HEK293 (cell line): ENCODE measurements at regions not wholly inside any gene's neighbourhood (a gene's known extent, or its start where the extent isn't known, plus 50 kb on each side); places are given as distances from the start of the nearest gene placed in this dataset.

Experiments used
- CTCF ChIA-PET: fragments of 350-600 bp; formaldehyde crosslinking; extraction: SDS; loops from one replicate; lab custom pipeline; 2021; ENCODE audit warnings: antibody characterized with exemption; lab: Yijun Ruan, JAX
- POLR2A ChIA-PET: fragments of 300-600 bp; formaldehyde crosslinking; extraction: SDS; loops from one replicate; lab custom pipeline; 2020; ENCODE audit warnings: antibody characterized with exemption, inconsistent platforms; lab: Yijun Ruan, JAX
- H3K27ac ChIP-seq: fragments of 200-500 bp; sonication (Bioruptor generic); 2 replicates; pipeline ENCODE4 v1.5.1; 2014; ENCODE audit warnings: low read depth, low read length, control low read depth, inconsistent platforms; ENCODE audit errors: extremely low read depth
- H3K36me3 ChIP-seq, 2 experiments: fragments of 200-500 bp in 1 of 2; sonication (Bioruptor generic) in 1 of 2; 1 replicate in 1 of 2; 2 replicates in 1 of 2; pipeline ENCODE4 v1.5.1; 2014 to 2017; ENCODE audit warnings: inconsistent platforms in 2 of 2, low read length in 2 of 2; ENCODE audit not compliant: control insufficient read depth in 2 of 2, insufficient read depth in 1 of 2
- H3K4me1 ChIP-seq: fragments of 200-500 bp; sonication (Bioruptor generic); 2 replicates; pipeline ENCODE4 v1.5.1; 2014; ENCODE audit warnings: mild to moderate bottlenecking, low read length, inconsistent platforms; ENCODE audit not compliant: control insufficient read depth, insufficient read depth
- H3K4me3 ChIP-seq: 2 replicates; pipeline ENCODE4 v1.5.1; 2011; ENCODE audit warnings: low read depth, mild to moderate bottlenecking, control low read depth, low read length, moderate library complexity
- H3K9me3 ChIP-seq: fragments of 200-500 bp; sonication (Bioruptor generic); 2 replicates; pipeline ENCODE4 v1.5.1; 2014; ENCODE audit warnings: low read depth, low read length, inconsistent platforms; ENCODE audit not compliant: control insufficient read depth, insufficient read depth
- BCL11B ChIP-seq: fragments of 450-650 bp; formaldehyde crosslinking; IDR thresholded peaks from 2 replicates; pipeline ENCODE4 v1.5.1; 2016; ENCODE audit warnings: low read depth, missing biosample characterization, missing genetic modification characterization
- GLIS1 ChIP-seq: fragments of 450-650 bp; formaldehyde crosslinking; IDR thresholded peaks from 2 replicates; pipeline ENCODE4 v1.5.1; 2016; ENCODE audit warnings: missing biosample characterization, missing genetic modification characterization
- KLF10 ChIP-seq: fragments of 450-650 bp; IDR thresholded peaks from 2 replicates; pipeline ENCODE4 v1.5.1; 2018; ENCODE audit warnings: missing biosample characterization, mild to moderate bottlenecking, missing genetic modification characterization
- KLF17 ChIP-seq: fragments of 450-650 bp; formaldehyde crosslinking; IDR thresholded peaks from 2 replicates; pipeline ENCODE4 v1.5.1; 2016; ENCODE audit warnings: missing biosample characterization, missing genetic modification characterization
- KLF7 ChIP-seq: fragments of 450-650 bp; formaldehyde crosslinking; IDR thresholded peaks from 2 replicates; pipeline ENCODE4 v1.5.1; 2016; ENCODE audit warnings: missing biosample characterization, missing genetic modification characterization, borderline replicate concordance
- PRDM10 ChIP-seq: fragments of 450-650 bp; formaldehyde crosslinking; IDR thresholded peaks from 2 replicates; pipeline ENCODE4 v1.5.1; 2016; ENCODE audit warnings: missing biosample characterization, missing genetic modification characterization
- SP2 ChIP-seq: fragments of 450-650 bp; formaldehyde crosslinking; IDR thresholded peaks from 2 replicates; pipeline ENCODE4 v1.5.1; 2016; ENCODE audit warnings: missing biosample characterization, missing genetic modification characterization
- WT1 ChIP-seq: fragments of 450-650 bp; formaldehyde crosslinking; IDR thresholded peaks from 2 replicates; pipeline ENCODE4 v1.5.1; 2016; ENCODE audit warnings: missing biosample characterization, missing genetic modification characterization
- ZBTB7A ChIP-seq: fragments of 450-650 bp; formaldehyde crosslinking; IDR thresholded peaks from 2 replicates; pipeline ENCODE4 v1.5.1; 2016; ENCODE audit warnings: low read depth, missing biosample characterization, missing genetic modification characterization
- ZIC2 ChIP-seq: fragments of 450-650 bp; formaldehyde crosslinking; IDR thresholded peaks from 2 replicates; pipeline ENCODE4 v1.5.1; 2016; ENCODE audit warnings: missing biosample characterization, missing genetic modification characterization
- ZNF175 ChIP-seq: fragments of 450-650 bp; formaldehyde crosslinking; IDR thresholded peaks from 2 replicates; pipeline ENCODE4 v1.5.1; 2016; ENCODE audit warnings: missing biosample characterization, missing genetic modification characterization
- ZNF2 ChIP-seq: fragments of 450-650 bp; formaldehyde crosslinking; IDR thresholded peaks from 2 replicates; pipeline ENCODE4 v1.5.1; 2016; ENCODE audit warnings: missing biosample characterization, missing genetic modification characterization
- ZNF48 ChIP-seq: fragments of 450-650 bp; formaldehyde crosslinking; IDR thresholded peaks from 2 replicates; pipeline ENCODE4 v1.5.1; 2016; ENCODE audit warnings: missing biosample characterization, missing genetic modification characterization
- ZNF585B ChIP-seq: fragments of 450-650 bp; formaldehyde crosslinking; IDR thresholded peaks from 2 replicates; pipeline ENCODE4 v1.5.1; 2016; ENCODE audit warnings: missing biosample characterization, missing genetic modification characterization
- ZNF624 ChIP-seq: fragments of 450-650 bp; formaldehyde crosslinking; IDR thresholded peaks from 2 replicates; pipeline ENCODE4 v1.5.1; 2017; ENCODE audit warnings: missing biosample characterization, missing genetic modification characterization
- ZNF692 ChIP-seq: fragments of 450-650 bp; formaldehyde crosslinking; IDR thresholded peaks from 2 replicates; pipeline ENCODE4 v1.5.1; 2016; ENCODE audit warnings: missing biosample characterization, missing genetic modification characterization
- ZNF76 ChIP-seq: fragments of 450-650 bp; formaldehyde crosslinking; IDR thresholded peaks from 2 replicates; pipeline ENCODE4; 2016; ENCODE audit warnings: low read depth, missing biosample characterization, missing genetic modification characterization, borderline replicate concordance
- ZNF777 ChIP-seq: fragments of 450-650 bp; formaldehyde crosslinking; IDR thresholded peaks from 2 replicates; pipeline ENCODE4 v1.5.1; 2017; ENCODE audit warnings: missing biosample characterization, missing genetic modification characterization, borderline replicate concordance

GRCh38 chr1:47515164-47515789 is 77.4 kb downstream of the FOXD2 start:
- Histone ChIP-seq H3K27ac (no peak overlapping the region), H3K9me3 (no peaks in the 10 kb centered on the region)
- POLR2A ChIA-PET = no interaction called here

GRCh38 chr1:47517946-47518345 is 80.1 kb downstream of the FOXD2 start:
- TF ChIP-seq ZNF48 (no peak), KLF10 (no peak), BCL11B (no peak), ZNF175 (tag by site-specific recombination) (no peak), ZNF624 (no peak), ZNF76 (tag by site-specific recombination) (no peak), ZNF2 (tag by site-specific recombination) (no peak), SP2 (tag by site-specific recombination) (no peak), KLF7 (tag by site-specific recombination) (no peak)
- Histone ChIP-seq H3K4me1 (no peaks in the 10 kb centered on the region), H3K36me3 (no peaks in the 10 kb centered on the region), H3K4me3 (no peak overlapping the region), H3K27ac (no peak overlapping the region), H3K9me3 (no peaks in the 10 kb centered on the region)
- ChIA-PET POLR2A (no interaction called here), CTCF (interaction anchor here (0.7 to 2.2 kb wide), 5 partner anchors 9 to 192 kb away, joined by 3 to 13 read pairs (median 6); no protein-coding TSS in a partner anchor)

More at GRCh38 chr1:47515164-47515789, 77.4 kb downstream of the FOXD2 start:
- Histone ChIP-seq H3K4me3 (no peak overlapping the region), H3K4me1 (peaks cover 5% of the 10 kb centered on the region), H3K36me3 (no peaks in the 10 kb centered on the region)
- TF ChIP-seq WT1 = no peak
- no peak for TF ChIP-seq ZNF777
- TF ChIP-seq KLF17 (tag by site-specific recombination) = no peak
- TF ChIP-seq ZNF585B (tag by site-specific recombination) = no peak
- no peak for TF ChIP-seq PRDM10 (tag by site-specific recombination)
- no peak for TF ChIP-seq BCL11B
- TF ChIP-seq ZIC2 (tag by site-specific recombination) = peak; percentile 51
- TF ChIP-seq ZNF692 = no peak
- peak; percentile 55; the same call in 1 of the 2 replicates for TF ChIP-seq GLIS1 (tag by site-specific recombination)
- no peak for TF ChIP-seq ZBTB7A
- CTCF ChIA-PET = interaction anchor here (0.6 kb wide), 1 partner anchor 262 kb away, joined by 4 read pairs; no protein-coding TSS in a partner anchor
